ENCODE measurements at regions not wholly inside any gene's neighbourhood (a gene's known extent, or its start where the extent isn't known, plus 50 kb on each side); places are given as distances from the start of the nearest gene placed in this dataset.

DNA sequence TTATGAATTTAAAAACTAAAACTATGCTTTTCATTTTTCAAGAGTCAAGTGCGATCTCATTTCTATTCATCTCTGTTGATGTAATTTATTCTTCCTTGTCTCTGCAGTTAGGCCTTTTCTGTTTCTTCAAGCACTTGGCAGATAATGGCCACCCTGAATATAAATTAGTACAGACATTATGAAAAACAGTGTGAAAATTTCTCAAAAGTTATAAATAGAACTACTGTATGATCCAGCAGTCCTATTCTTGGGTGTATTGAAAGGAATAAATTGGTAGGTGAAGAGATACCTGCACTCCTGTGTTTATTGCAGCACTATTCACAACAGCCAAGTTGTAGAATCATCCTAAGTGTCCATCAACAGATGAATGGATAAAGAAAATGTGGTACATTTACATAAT, 248.3 kb downstream of the DOK5 start:
- Histone ChIP-seq H3K36me3 (no peaks in the 10 kb centered on the region), H3K4me3 (no peak overlapping the region), H3K9me3 (no peaks in the 10 kb centered on the region), H3K27ac (no peak overlapping the region), H3K4me1 (no peaks in the 10 kb centered on the region), H3K27me3 (no peaks in the 10 kb centered on the region)
- TF ChIP-seq, protein P1, sequence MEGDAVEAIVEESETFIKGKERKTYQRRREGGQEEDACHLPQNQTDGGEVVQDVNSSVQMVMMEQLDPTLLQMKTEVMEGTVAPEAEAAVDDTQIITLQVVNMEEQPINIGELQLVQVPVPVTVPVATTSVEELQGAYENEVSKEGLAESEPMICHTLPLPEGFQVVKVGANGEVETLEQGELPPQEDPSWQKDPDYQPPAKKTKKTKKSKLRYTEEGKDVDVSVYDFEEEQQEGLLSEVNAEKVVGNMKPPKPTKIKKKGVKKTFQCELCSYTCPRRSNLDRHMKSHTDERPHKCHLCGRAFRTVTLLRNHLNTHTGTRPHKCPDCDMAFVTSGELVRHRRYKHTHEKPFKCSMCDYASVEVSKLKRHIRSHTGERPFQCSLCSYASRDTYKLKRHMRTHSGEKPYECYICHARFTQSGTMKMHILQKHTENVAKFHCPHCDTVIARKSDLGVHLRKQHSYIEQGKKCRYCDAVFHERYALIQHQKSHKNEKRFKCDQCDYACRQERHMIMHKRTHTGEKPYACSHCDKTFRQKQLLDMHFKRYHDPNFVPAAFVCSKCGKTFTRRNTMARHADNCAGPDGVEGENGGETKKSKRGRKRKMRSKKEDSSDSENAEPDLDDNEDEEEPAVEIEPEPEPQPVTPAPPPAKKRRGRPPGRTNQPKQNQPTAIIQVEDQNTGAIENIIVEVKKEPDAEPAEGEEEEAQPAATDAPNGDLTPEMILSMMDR (IDR thresholded peaks at IDR 0.05): no peak
- TF ChIP-seq POLR2A (IDR thresholded peaks at IDR 0.05): no peak
- DNase-seq: no peak
- no peak for ATAC-seq
- 100% methylated on average over 1 of the region's 1 CpG for WGBS (ENCODE audit: insufficient coverage, low coverage, low lambda C conversion rate, missing lambda C conversion rate)
- intact Hi-C loops (cut with DNase I): no loop called here

DNA sequence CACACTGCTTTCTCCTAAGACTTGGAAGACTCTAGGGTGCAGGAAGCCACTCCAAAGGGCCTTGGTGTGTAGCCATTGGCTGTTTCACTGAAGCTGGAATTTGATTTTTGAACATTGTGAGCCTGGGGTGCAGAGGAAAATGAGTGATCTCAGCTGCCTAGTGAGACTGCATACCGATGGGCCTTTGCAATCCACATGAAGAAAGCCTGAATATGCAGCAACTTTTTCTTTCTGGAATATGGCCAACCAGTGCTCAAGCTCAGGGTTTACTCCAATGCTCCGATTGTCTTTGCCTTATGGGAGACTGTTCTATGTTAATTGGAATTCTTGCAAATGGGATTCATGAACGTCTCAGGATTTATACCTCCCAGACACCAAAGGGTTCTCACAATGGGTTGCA, 242.6 kb downstream of the DOK5 start:
- WGBS (ENCODE audit: insufficient coverage, low coverage, low lambda C conversion rate, missing lambda C conversion rate): 39% methylated on average over 3 of the region's 3 CpGs
- TF ChIP-seq POLR2A (IDR thresholded peaks at IDR 0.05): no peak
- TF ChIP-seq, protein P1 (IDR thresholded peaks at IDR 0.05): no peak
- intact Hi-C loops (cut with DNase I): no loop called here
- Histone ChIP-seq H3K4me3 (no peak overlapping the region), H3K36me3 (no peaks in the 10 kb centered on the region), H3K9me3 (no peaks in the 10 kb centered on the region), H3K27me3 (no peaks in the 10 kb centered on the region), H3K4me1 (no peaks in the 10 kb centered on the region), H3K27ac (no peak overlapping the region)
- ATAC-seq (no peak), DNase-seq (no peak)

DNA sequence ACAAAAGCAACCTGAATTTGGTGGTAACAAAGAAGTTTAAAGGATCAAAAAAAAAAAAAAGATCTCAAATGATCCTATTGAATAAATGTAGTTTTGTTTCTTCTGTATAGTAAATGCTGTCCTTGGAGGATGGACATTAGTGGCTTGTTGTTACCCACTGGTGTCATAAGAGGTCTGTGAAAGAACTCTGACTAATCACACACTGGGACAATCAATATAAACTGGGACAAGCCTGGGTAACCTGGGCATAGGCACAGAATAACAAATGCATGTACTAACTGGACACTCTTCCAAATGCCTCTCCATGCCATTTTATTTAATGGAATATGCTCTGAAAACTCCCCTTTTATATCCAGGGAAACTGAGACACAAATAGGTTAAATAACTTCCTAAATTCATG, 241.4 kb downstream of the DOK5 start:
- Histone ChIP-seq H3K4me3 (no peak overlapping the region), H3K36me3 (no peaks in the 10 kb centered on the region), H3K4me1 (no peaks in the 10 kb centered on the region), H3K27ac (no peak overlapping the region), H3K9me3 (no peaks in the 10 kb centered on the region), H3K27me3 (no peaks in the 10 kb centered on the region)
- ATAC-seq: no peak
- intact Hi-C loops (cut with DNase I): no loop called here
- no peak for DNase-seq
- TF ChIP-seq, protein P1 (IDR thresholded peaks at IDR 0.05): no peak
- TF ChIP-seq POLR2A (IDR thresholded peaks at IDR 0.05): no peak

DNA sequence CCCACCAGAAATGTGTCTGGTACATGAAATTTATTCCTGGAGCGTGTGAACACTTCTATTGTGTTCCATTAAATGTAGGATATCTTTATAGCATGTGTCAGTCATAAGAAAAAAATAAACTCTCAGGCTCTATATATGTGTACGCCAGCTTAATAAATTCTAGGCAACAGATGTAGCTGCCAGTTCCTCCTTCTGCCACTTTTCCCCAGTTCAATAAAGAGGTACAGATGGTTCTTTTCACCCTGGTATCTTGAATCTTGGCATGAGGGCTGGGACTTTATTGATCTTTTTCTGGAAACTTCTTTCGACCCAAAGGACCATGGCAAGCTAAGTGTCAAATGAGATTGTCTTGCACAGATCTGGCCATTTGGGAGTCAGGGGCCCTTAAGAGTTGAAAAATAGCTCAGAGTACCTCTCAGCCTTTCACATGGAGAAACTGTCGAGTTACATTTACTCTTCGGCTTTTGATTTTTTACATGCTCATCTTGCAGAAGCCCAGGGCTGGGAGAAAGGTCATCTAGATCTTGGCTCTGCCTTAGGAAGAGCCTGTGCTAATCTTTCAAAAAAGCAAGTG, 240.9 kb downstream of the DOK5 start:
- WGBS (ENCODE audit: insufficient coverage, low coverage, low lambda C conversion rate, missing lambda C conversion rate): 63% methylated on average over 5 of the region's 5 CpGs
- Histone ChIP-seq H3K9me3 (no peaks in the 10 kb centered on the region), H3K4me3 (no peak overlapping the region), H3K36me3 (no peaks in the 10 kb centered on the region), H3K4me1 (no peaks in the 10 kb centered on the region), H3K27ac (no peak overlapping the region), H3K27me3 (no peaks in the 10 kb centered on the region)
- TF ChIP-seq, protein P1 (IDR thresholded peaks at IDR 0.05): no peak
- TF ChIP-seq POLR2A (IDR thresholded peaks at IDR 0.05): no peak
- intact Hi-C loops (cut with DNase I): no loop called here
- ATAC-seq (no peak), DNase-seq (no peak)

DNA sequence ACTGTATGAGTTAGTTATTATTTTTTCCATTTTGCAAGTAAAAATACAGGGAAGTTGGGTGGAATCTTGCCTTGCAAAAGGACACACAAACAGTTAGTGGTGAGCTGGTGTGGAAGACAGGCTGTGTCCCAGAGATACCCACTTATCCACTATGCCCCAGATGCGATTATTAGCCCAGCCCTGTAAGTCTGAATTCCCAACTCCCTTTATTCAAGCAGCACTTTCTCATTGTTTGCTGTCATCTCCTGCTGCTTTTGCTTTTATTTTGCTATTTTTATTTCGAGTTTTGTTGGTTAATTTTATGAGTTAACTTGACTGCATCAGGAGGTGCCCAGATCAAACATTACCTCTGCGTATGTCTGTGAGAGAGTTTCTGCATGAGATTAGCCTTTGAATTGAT, 239.4 kb downstream of the DOK5 start:
- no peaks in the 10 kb centered on the region for H3K27me3 ChIP-seq
- WGBS (ENCODE audit: insufficient coverage, low coverage, low lambda C conversion rate, missing lambda C conversion rate): 47% methylated on average over 3 of the region's 3 CpGs
- intact Hi-C loops (cut with DNase I): no loop called here
- H3K9me3 ChIP-seq: no peaks in the 10 kb centered on the region
- DNase-seq (no peak), ATAC-seq (no peak)
- no peak overlapping the region for H3K27ac ChIP-seq
- TF ChIP-seq, protein P1 (IDR thresholded peaks at IDR 0.05): no peak
- no peak for TF ChIP-seq POLR2A (IDR thresholded peaks at IDR 0.05)
- H3K4me3 ChIP-seq: no peak overlapping the region
- H3K36me3 ChIP-seq: no peaks in the 10 kb centered on the region
- H3K4me1 ChIP-seq: no peaks in the 10 kb centered on the region
